GM19372 (cell line): ENCODE measurements at regions not wholly inside any gene's neighbourhood (a gene's known extent, or its start where the extent isn't known, plus 50 kb on each side); places are given as distances from the start of the nearest gene placed in this dataset.

Experiments used
- ATAC-seq: cut with Tn5 transposase; IDR thresholded peaks from one replicate; pipeline ENCODE4 v1.9.1; 2021; ENCODE audit warnings: mild to moderate bottlenecking, low read depth, moderate library complexity; ENCODE audit not compliant: unreplicated experiment

GRCh38 chr18:78687736-78688135 is 291.9 kb upstream of the SALL3 start:
- no peak for ATAC-seq

- ATAC-seq, result no peak
Observed at GRCh38 chr18:78688249-78688648, 291.4 kb upstream of the SALL3 start.

GRCh38 chr18:78688916-78689315 is 290.7 kb upstream of the SALL3 start:
- ATAC-seq, result no peak

GRCh38 chr18:78689606-78690005 is 290.0 kb upstream of the SALL3 start:
- ATAC-seq, result no peak

- ATAC-seq, result no peak
Observed at GRCh38 chr18:78692105-78692504, 287.5 kb upstream of the SALL3 start.

- no peak for ATAC-seq
Observed at GRCh38 chr18:78693429-78693828, 286.2 kb upstream of the SALL3 start.

GRCh38 chr18:78696698-78697435 is 282.8 kb upstream of the SALL3 start:
- ATAC-seq, result no peak

- no peak for ATAC-seq
Observed at GRCh38 chr18:78697446-78697845, 282.2 kb upstream of the SALL3 start.

- no peak for ATAC-seq
Observed at GRCh38 chr18:78698914-78699313, 280.7 kb upstream of the SALL3 start.

GRCh38 chr18:78699499-78699898 is 280.1 kb upstream of the SALL3 start:
- ATAC-seq, result no peak

GRCh38 chr18:78701771-78702396 is 277.7 kb upstream of the SALL3 start:
- ATAC-seq, result no peak

- no peak for ATAC-seq
Observed at GRCh38 chr18:78703291-78703690, 276.3 kb upstream of the SALL3 start.

- ATAC-seq, result no peak
Observed at GRCh38 chr18:78704971-78705461, 274.6 kb upstream of the SALL3 start.

- no peak for ATAC-seq
Observed at GRCh38 chr18:78709261-78709809, 270.3 kb upstream of the SALL3 start.

- no peak for ATAC-seq
Observed at GRCh38 chr18:78711316-78711715, 268.3 kb upstream of the SALL3 start.

GRCh38 chr18:78711971-78712370 is 267.6 kb upstream of the SALL3 start:
- no peak for ATAC-seq

GRCh38 chr18:78713069-78713468 is 266.5 kb upstream of the SALL3 start:
- no peak for ATAC-seq

GRCh38 chr18:78713726-78714125 is 265.9 kb upstream of the SALL3 start:
- ATAC-seq, result no peak

- ATAC-seq, result peak; percentile 80
Observed at GRCh38 chr18:78716022-78716421, 263.6 kb upstream of the SALL3 start.

- ATAC-seq, result no peak
Observed at GRCh38 chr18:78716581-78716980, 263.0 kb upstream of the SALL3 start.

- ATAC-seq, result no peak
Observed at GRCh38 chr18:78717051-78717765, 262.4 kb upstream of the SALL3 start.
